ENCODE measurements at regions not wholly inside any gene's neighbourhood (a gene's known extent, or its start where the extent isn't known, plus 50 kb on each side); places are given as distances from the start of the nearest gene placed in this dataset.
"Not testable (repeated sequence)": the region's sequence is repeated elsewhere in the genome, so short reads cannot be mapped to it uniquely, and the experiment has no call there.

- no peak for TF ChIP-seq CTCF (IDR thresholded peaks at IDR 0.05)
- TF ChIP-seq POLR2A (IDR thresholded peaks at IDR 0.05), result no peak
- Histone ChIP-seq H3K9me3 (no peaks in the 10 kb centered on the region), H3K36me3 (ENCODE audit: low read depth, missing control alignments) (no peaks in the 10 kb centered on the region), H3K27me3 (no peaks in the 10 kb centered on the region), H3K4me3 (no peak overlapping the region), H3K4me1 (no peaks in the 10 kb centered on the region), H3K27ac (no peak overlapping the region)
- no peak for DNase-seq
- intact Hi-C loops (cut with DNase I; ENCODE audit: low total_unique reads), result no loop called here
Observed at GRCh38 chr7:20491284-20491683, 124.2 kb upstream of the ABCB5 start.

- no peaks in the 10 kb centered on the region for H3K27me3 ChIP-seq
- no peak for TF ChIP-seq POLR2A (IDR thresholded peaks at IDR 0.05)
- no peak for TF ChIP-seq CTCF (IDR thresholded peaks at IDR 0.05)
- H3K27ac ChIP-seq, result no peak overlapping the region
- no peak overlapping the region for H3K4me3 ChIP-seq
- no peaks in the 10 kb centered on the region for H3K9me3 ChIP-seq
- no peaks in the 10 kb centered on the region for H3K4me1 ChIP-seq
- H3K36me3 ChIP-seq (ENCODE audit: low read depth, missing control alignments), result no peaks in the 10 kb centered on the region
- intact Hi-C loops (cut with DNase I; ENCODE audit: low total_unique reads), result no loop called here
- no peak for DNase-seq
Observed at GRCh38 chr7:20494566-20494965, 120.9 kb upstream of the ABCB5 start.

- H3K9me3 ChIP-seq; H3K36me3 ChIP-seq (ENCODE audit: low read depth, missing control alignments); H3K4me1 ChIP-seq; intact Hi-C loops (cut with DNase I; ENCODE audit: low total_unique reads); H3K27ac ChIP-seq; H3K4me3 ChIP-seq; DNase-seq; H3K27me3 ChIP-seq: not testable (repeated sequence)
- WGBS, 2 donors, result 90 to 94% methylated on average over 3 of the region's 3 CpGs
Observed at GRCh38 chr7:20501473-20501872, 114.0 kb upstream of the ABCB5 start.

GRCh38 chr7:20503278-20503950 lies 112.1 kb upstream of the ABCB5 start:
- no peak overlapping the region for H3K4me3 ChIP-seq
- no peaks in the 10 kb centered on the region for H3K9me3 ChIP-seq
- no peaks in the 10 kb centered on the region for H3K27me3 ChIP-seq
- intact Hi-C loops (cut with DNase I; ENCODE audit: low total_unique reads), result no loop called here
- no peaks in the 10 kb centered on the region for H3K4me1 ChIP-seq
- WGBS, 2 donors, result 79 to 87% methylated on average over 3 of the region's 3 CpGs
- DNase-seq, result no peak
- no peak for TF ChIP-seq CTCF (IDR thresholded peaks at IDR 0.05)
- TF ChIP-seq POLR2A (IDR thresholded peaks at IDR 0.05), result no peak
- H3K27ac ChIP-seq, result no peak overlapping the region
- no peaks in the 10 kb centered on the region for H3K36me3 ChIP-seq (ENCODE audit: low read depth, missing control alignments)

- no peak for DNase-seq
- Histone ChIP-seq H3K27ac (no peak overlapping the region), H3K9me3 (no peaks in the 10 kb centered on the region), H3K4me3 (no peak overlapping the region), H3K4me1 (no peaks in the 10 kb centered on the region), H3K36me3 (ENCODE audit: low read depth, missing control alignments) (no peaks in the 10 kb centered on the region), H3K27me3 (no peaks in the 10 kb centered on the region)
- no peak for TF ChIP-seq CTCF (IDR thresholded peaks at IDR 0.05)
- no peak for TF ChIP-seq POLR2A (IDR thresholded peaks at IDR 0.05)
- intact Hi-C loops (cut with DNase I; ENCODE audit: low total_unique reads), result no loop called here
- 55 to 70% methylated on average over 3 of the region's 3 CpGs for WGBS, 2 donors
Observed at GRCh38 chr7:20504060-20504459, 111.4 kb upstream of the ABCB5 start.
